Endothelial cell of umbilical vein (primary cell): ENCODE measurements at regions not wholly inside any gene's neighbourhood (a gene's known extent, or its start where the extent isn't known, plus 50 kb on each side); places are given as distances from the start of the nearest gene placed in this dataset.

Experiments
- BruUV-seq: library from RNA; stranded (reverse); fragments of 400-500 nt; replicated peaks from 2 replicates; lab custom pipeline; 2021; lab: Mats Ljungman, UMichigan
- CTCF ChIA-PET: fragments of 300-600, 350-600 bp; sonication (Branson Sonifier 250); formaldehyde crosslinking; loops from one replicate; lab custom pipeline; 2021; ENCODE audit warnings: antibody characterized with exemption, inconsistent platforms; lab: Charles Lee
- POLR2A ChIA-PET: fragments of 300-600, 350-600 bp; sonication (Branson Sonifier 250); formaldehyde crosslinking; loops from one replicate; lab custom pipeline; 2021; ENCODE audit warnings: antibody characterized with exemption, inconsistent platforms; lab: Charles Lee
- DNase-seq: peaks from one replicate; pipeline ENCODE4 v3.0.0-alpha.2; 2011; ENCODE audit warnings: low read depth, low spot score
- FAIRE-seq: peaks from 2 replicates; lab custom pipeline; 2011; peaks lifted over from hg19 to GRCh38; lab: Jason Lieb, UNC
- H2AFZ ChIP-seq: 2 replicates; pipeline ENCODE4 v1.6.0; 2012; ENCODE audit warnings: low read depth, low read length, control low read depth, inconsistent platforms
- H3K27ac ChIP-seq: 2 replicates; pipeline ENCODE4 v1.5.1; 2011; ENCODE audit warnings: low read depth, mild to moderate bottlenecking, control low read depth, low read length, moderate library complexity; ENCODE audit not compliant: insufficient read depth
- H3K27me3 ChIP-seq, 2 experiments: 2 replicates each; pipeline versions ENCODE4 v1.6.0 to v1.6.1; 2011; ENCODE audit warnings: low read length in 2 of 2, mixed read lengths in 1 of 2; ENCODE audit not compliant: control insufficient read depth in 2 of 2, insufficient read depth in 2 of 2
- H3K36me3 ChIP-seq, 2 experiments: 2 replicates in 1 of 2; 3 replicates in 1 of 2; pipeline ENCODE4 v1.5.1; 2011; ENCODE audit warnings: low read length in 2 of 2, mild to moderate bottlenecking in 1 of 2, moderate library complexity in 1 of 2; ENCODE audit not compliant: control insufficient read depth in 2 of 2, insufficient read depth in 2 of 2; ENCODE audit errors: extremely low read depth in 1 of 2
- H3K4me1 ChIP-seq: 3 replicates; pipeline ENCODE4 v1.5.1; 2011; ENCODE audit warnings: mild to moderate bottlenecking, low read length; ENCODE audit not compliant: control insufficient read depth, insufficient read depth; ENCODE audit errors: extremely low read depth
- H3K4me2 ChIP-seq: 2 replicates; pipeline ENCODE4 v1.6.1; 2011; ENCODE audit warnings: low read length, control low read depth, mixed read lengths; ENCODE audit not compliant: insufficient read depth
- H3K4me3 ChIP-seq, 3 experiments: fragments of 200-600 bp in 1 of 3; sonication (generic), shearing (Covaris generic) in 1 of 3; replicated peaks in 1 of 3; 2 replicates each; pipeline ENCODE4 v1.5.1; 2011 to 2016; ENCODE audit warnings: control low read depth in 3 of 3, low read length in 3 of 3, mild to moderate bottlenecking in 2 of 3, inconsistent platforms in 1 of 3, low read depth in 1 of 3, moderate library complexity in 1 of 3; ENCODE audit not compliant: insufficient read depth in 1 of 3
- H3K79me2 ChIP-seq: 2 replicates; pipeline ENCODE4 v1.6.0; 2012; ENCODE audit warnings: low read length, inconsistent platforms; ENCODE audit not compliant: control insufficient read depth, insufficient read depth
- H3K9ac ChIP-seq: replicated peaks from 2 replicates; pipeline ENCODE3; 2011; ENCODE audit warnings: low read length, control low read depth; ENCODE audit not compliant: insufficient read depth; ENCODE audit errors: extremely low read depth
- H3K9me1 ChIP-seq: replicated peaks from 3 replicates; pipeline ENCODE4 v1.6.0; 2011; ENCODE audit warnings: mild to moderate bottlenecking, low read length; ENCODE audit not compliant: control insufficient read depth, insufficient read depth; ENCODE audit errors: extremely low read depth
- H3K9me3 ChIP-seq: replicated peaks from 2 replicates; pipeline ENCODE4 v1.5.1; 2012; ENCODE audit warnings: low read length, inconsistent platforms; ENCODE audit not compliant: control insufficient read depth, insufficient read depth
- H4K20me1 ChIP-seq: replicated peaks from 2 replicates; pipeline ENCODE3; 2011; ENCODE audit warnings: mild to moderate bottlenecking, low read length; ENCODE audit not compliant: control insufficient read depth, insufficient read depth; ENCODE audit errors: extremely low read depth
- EZH2 ChIP-seq: IDR thresholded peaks from 2 replicates; pipeline ENCODE4 v1.6.1; 2012; ENCODE audit warnings: borderline replicate concordance, low read depth, mild to moderate bottlenecking, moderate library complexity, low read length, inconsistent platforms; ENCODE audit not compliant: severe bottlenecking
- FOS ChIP-seq: IDR thresholded peaks from 2 replicates; pipeline ENCODE4 v1.6.1; 2011; ENCODE audit warnings: mild to moderate bottlenecking, low read length, moderate library complexity, borderline replicate concordance; ENCODE audit not compliant: insufficient read depth
- GATA2 ChIP-seq: IDR thresholded peaks from 2 replicates; pipeline ENCODE4 v1.7.0; 2011; ENCODE audit warnings: low read depth, mild to moderate bottlenecking, moderate library complexity, mixed read lengths, low read length; ENCODE audit not compliant: insufficient read length, insufficient read depth
- JUN ChIP-seq: IDR thresholded peaks from 2 replicates; pipeline ENCODE4 v1.6.1; 2011; ENCODE audit warnings: borderline replicate concordance, low read depth; ENCODE audit not compliant: insufficient read length, insufficient read depth
- MYC ChIP-seq: IDR thresholded peaks from one replicate; pipeline ENCODE4 v1.6.1; 2011; ENCODE audit warnings: mild to moderate bottlenecking, low read depth, low read length
- POLR2A ChIP-seq: IDR thresholded peaks from 2 replicates; pipeline ENCODE4 v1.6.1; 2012; ENCODE audit warnings: low read depth, mild to moderate bottlenecking, control low read depth, low read length
- POLR2AphosphoS5 ChIP-seq: IDR thresholded peaks from 2 replicates; pipeline ENCODE4 v1.6.1; 2012; ENCODE audit warnings: low read depth, mild to moderate bottlenecking, control low read depth, low read length, moderate library complexity; ENCODE audit not compliant: insufficient read depth
- dilution Hi-C: fragments of 300-500 bp; cut with MboI; formaldehyde crosslinking; loops from one replicate; pipeline ENCODE4 v1.15.0; 2019; ENCODE audit warnings: low sequenced_read_pairs; ENCODE audit not compliant: extremely low pct_ligation_motif_present
- intact Hi-C: fragments of 100-400 bp; cut with micrococcal nuclease; formaldehyde crosslinking; loops from one replicate; pipeline ENCODE4 v1.10.0; 2022
- TF ChIP-seq, protein P1 (sequence below), 2 donors: IDR thresholded peaks; 1 replicate in 1 of 2; 2 replicates in 1 of 2; pipeline ENCODE4 v1.5.1; 2011; ENCODE audit warnings: low read length in 2 of 2, mild to moderate bottlenecking in 2 of 2, moderate library complexity in 2 of 2, control low read depth in 1 of 2, inconsistent platforms in 1 of 2, low read depth in 1 of 2; ENCODE audit not compliant: insufficient read depth in 1 of 2; ENCODE audit errors: extremely low read depth in 1 of 2
- TF ChIP-seq, protein P2 (sequence below): IDR thresholded peaks from 2 replicates; pipeline ENCODE4 v1.6.1; 2011; ENCODE audit not compliant: insufficient read depth, insufficient read length

GRCh38 chr10:84765656-84766055 is 437.3 kb downstream of the CCSER2 start:
- H3K4me3 ChIP-seq, result no peak overlapping the region
- no peaks in the 10 kb centered on the region for H3K9me1 ChIP-seq
- no peak for FAIRE-seq
- no peaks in the 10 kb centered on the region for H4K20me1 ChIP-seq
- intact Hi-C loops (no loop called here), dilution Hi-C loops (no loop called here)
- no peaks in the 10 kb centered on the region for H3K79me2 ChIP-seq
- no peaks in the 10 kb centered on the region for H3K4me1 ChIP-seq
- H3K36me3 ChIP-seq, result no peaks in the 10 kb centered on the region
- H3K27me3 ChIP-seq, result no peaks in the 10 kb centered on the region
- BruUV-seq, result no TSS peak
- POLR2A ChIA-PET, result no interaction called here
- no peak overlapping the region for H3K9ac ChIP-seq
- no peak overlapping the region for H2AFZ ChIP-seq
- TF ChIP-seq EZH2 (no peak), GATA2 (no peak), MYC (no peak), POLR2A (no peak), JUN (no peak), POLR2AphosphoS5 (no peak), FOS (no peak)
- TF ChIP-seq, protein P1, sequence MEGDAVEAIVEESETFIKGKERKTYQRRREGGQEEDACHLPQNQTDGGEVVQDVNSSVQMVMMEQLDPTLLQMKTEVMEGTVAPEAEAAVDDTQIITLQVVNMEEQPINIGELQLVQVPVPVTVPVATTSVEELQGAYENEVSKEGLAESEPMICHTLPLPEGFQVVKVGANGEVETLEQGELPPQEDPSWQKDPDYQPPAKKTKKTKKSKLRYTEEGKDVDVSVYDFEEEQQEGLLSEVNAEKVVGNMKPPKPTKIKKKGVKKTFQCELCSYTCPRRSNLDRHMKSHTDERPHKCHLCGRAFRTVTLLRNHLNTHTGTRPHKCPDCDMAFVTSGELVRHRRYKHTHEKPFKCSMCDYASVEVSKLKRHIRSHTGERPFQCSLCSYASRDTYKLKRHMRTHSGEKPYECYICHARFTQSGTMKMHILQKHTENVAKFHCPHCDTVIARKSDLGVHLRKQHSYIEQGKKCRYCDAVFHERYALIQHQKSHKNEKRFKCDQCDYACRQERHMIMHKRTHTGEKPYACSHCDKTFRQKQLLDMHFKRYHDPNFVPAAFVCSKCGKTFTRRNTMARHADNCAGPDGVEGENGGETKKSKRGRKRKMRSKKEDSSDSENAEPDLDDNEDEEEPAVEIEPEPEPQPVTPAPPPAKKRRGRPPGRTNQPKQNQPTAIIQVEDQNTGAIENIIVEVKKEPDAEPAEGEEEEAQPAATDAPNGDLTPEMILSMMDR (IDR thresholded peaks at IDR 0.05; ENCODE audit: extremely low read depth in 1 of 2, insufficient read depth in 1 of 2, low read depth in 1 of 2, low read length in 2 of 2), result no peak
- TF ChIP-seq, protein P2, sequence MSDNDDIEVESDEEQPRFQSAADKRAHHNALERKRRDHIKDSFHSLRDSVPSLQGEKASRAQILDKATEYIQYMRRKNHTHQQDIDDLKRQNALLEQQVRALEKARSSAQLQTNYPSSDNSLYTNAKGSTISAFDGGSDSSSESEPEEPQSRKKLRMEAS, result no peak
- H3K27ac ChIP-seq, result no peak overlapping the region
- CTCF ChIA-PET, result no interaction called here
- no peak overlapping the region for H3K4me2 ChIP-seq
- DNase-seq, result no peak
- no peaks in the 10 kb centered on the region for H3K9me3 ChIP-seq
